ENCODE measurements at regions not wholly inside any gene's neighbourhood (a gene's known extent, or its start where the extent isn't known, plus 50 kb on each side); places are given as distances from the start of the nearest gene placed in this dataset.

GRCh38 chr15:69830876-69831275 lies 266.8 kb downstream of the TLE3 start:
- TF ChIP-seq CTCF (IDR thresholded peaks at IDR 0.05), result no peak
- no peak for TF ChIP-seq POLR2AphosphoS5 (IDR thresholded peaks at IDR 0.05)
- TF ChIP-seq EP300 (IDR thresholded peaks at IDR 0.05; ENCODE audit: low read depth), result no peak
- no peak for TF ChIP-seq POLR2A (IDR thresholded peaks at IDR 0.05)
